ENCODE measurements at regions not wholly inside any gene's neighbourhood (a gene's known extent, or its start where the extent isn't known, plus 50 kb on each side); places are given as distances from the start of the nearest gene placed in this dataset.
"Not testable (repeated sequence)": the region's sequence is repeated elsewhere in the genome, so short reads cannot be mapped to it uniquely, and the experiment has no call there.

GRCh38 chr6:122180132-122180531 lies 219.3 kb upstream of the HSF2 start:
- no peak for DNase-seq (ENCODE audit: low spot score)

GRCh38 chr6:122182061-122182460 lies 217.4 kb upstream of the HSF2 start:
- no peak for DNase-seq (ENCODE audit: low spot score)

DNA sequence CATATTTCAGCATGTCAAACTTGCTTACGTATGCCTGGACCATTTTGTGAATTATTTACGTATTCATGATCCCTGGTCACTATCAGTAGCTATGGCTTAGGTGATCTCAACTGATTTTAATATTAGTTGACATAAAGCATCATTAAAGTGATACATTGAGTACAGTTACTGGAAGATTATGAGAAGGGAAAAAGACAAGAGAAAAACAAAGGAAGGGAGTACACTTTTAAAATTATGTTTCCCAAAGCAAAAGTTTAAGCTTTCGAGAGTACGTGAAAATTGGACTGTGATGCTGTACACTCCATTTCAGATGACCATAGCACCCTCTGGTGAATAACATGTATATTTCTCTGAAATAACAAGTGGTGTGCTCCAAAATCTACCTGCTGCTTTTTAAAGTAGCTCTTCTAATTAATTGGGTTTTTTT lies 215.0 kb upstream of the HSF2 start:
- DNase-seq (ENCODE audit: low spot score) = no peak

GRCh38 chr6:122185458-122185857 lies 214.0 kb upstream of the HSF2 start:
- not testable (repeated sequence) for DNase-seq (ENCODE audit: low spot score)

DNA sequence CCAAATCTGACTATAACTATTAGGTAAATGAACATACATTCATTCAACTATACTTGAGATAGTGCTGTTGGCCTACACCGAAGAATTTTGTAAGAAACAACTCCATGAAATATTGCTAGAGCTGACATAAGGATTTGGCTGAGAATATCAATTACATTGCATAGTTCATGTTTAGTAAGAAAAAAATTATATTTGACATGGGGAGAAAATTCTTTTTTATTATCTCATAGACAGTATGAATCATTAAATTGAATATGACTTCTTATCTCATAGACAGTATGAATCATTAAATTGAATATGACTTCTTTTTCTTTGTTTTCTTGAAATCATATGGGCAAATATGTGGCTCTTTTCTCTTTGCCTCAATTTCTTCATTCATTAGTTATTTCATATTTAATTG lies 212.3 kb upstream of the HSF2 start:
- no peak for DNase-seq (ENCODE audit: low spot score)

DNA sequence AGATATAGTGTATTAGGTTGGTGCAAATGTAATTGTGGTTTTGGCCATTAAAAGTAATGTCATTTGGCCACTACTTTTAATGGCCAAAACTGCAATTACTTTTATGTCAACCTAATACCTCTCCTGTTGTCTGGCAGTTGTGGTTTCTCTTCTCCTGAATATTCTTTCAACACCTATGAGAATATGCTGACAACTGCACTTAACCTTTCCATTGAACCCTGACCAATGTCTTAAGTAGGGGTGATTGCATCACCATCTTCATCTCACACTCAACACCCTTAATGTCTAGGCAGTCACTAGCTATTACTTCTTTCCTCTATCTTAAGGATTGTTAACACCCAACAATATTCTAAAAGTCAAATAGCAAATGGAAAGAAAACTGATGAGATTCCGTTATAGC lies 200.5 kb upstream of the HSF2 start:
- DNase-seq (ENCODE audit: low spot score) = no peak

GRCh38 chr6:122200440-122200839 lies 199.0 kb upstream of the HSF2 start:
- no peak for DNase-seq (ENCODE audit: low spot score)

GRCh38 chr6:122202576-122203137 lies 196.8 kb upstream of the HSF2 start:
- no peak for DNase-seq (ENCODE audit: low spot score)

- no peak for DNase-seq (ENCODE audit: low spot score)
Observed at GRCh38 chr6:122207061-122207460, 192.4 kb upstream of the HSF2 start.

DNA sequence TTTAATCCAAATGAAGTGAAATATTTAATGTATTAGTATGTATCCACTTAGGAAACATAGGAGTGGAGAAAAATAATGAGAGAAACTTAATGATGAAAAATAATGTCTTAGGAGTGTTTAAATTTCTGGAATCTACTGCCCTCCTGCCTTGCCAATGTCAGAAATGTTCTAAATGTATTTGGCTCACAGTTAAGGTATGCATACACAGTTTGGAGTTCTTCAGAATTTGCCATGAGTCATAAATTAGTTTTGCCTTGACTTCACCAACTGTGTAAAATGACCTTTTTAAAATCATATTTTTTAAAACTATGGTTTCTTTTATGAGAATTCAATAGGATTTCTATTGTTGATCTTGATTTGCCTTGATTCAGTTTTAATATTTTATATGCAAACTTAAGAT lies 191.7 kb upstream of the HSF2 start:
- DNase-seq (ENCODE audit: low spot score) = no peak

GRCh38 chr6:122214605-122215318 lies 184.7 kb upstream of the HSF2 start:
- DNase-seq (ENCODE audit: low spot score) = no peak

GRCh38 chr6:122220254-122220653 lies 179.2 kb upstream of the HSF2 start:
- DNase-seq (ENCODE audit: low spot score) = no peak

GRCh38 chr6:122222761-122223160 lies 176.7 kb upstream of the HSF2 start:
- no peak for DNase-seq (ENCODE audit: low spot score)

DNA sequence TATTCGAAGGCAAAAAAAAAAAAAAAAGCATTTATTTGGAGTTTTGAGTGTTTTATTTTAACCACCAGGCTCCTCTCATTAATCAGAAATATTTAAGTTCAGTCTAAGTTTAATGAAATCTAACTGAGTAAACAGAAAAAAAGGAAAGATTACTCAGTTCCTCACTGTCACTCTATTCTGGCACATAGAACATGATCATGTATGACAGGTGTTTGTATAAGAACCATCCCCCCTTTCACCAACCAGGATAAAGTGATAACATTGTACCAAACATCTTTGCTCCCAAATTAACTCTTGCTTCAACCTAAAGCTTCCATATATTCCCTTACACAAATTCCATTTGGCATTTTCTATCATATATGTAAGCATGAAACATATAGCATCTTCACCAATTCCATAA lies 176.2 kb upstream of the HSF2 start:
- DNase-seq (ENCODE audit: low spot score) = no peak

GRCh38 chr6:122238861-122239260 lies 160.6 kb upstream of the HSF2 start:
- DNase-seq (ENCODE audit: low spot score) = no peak

DNA sequence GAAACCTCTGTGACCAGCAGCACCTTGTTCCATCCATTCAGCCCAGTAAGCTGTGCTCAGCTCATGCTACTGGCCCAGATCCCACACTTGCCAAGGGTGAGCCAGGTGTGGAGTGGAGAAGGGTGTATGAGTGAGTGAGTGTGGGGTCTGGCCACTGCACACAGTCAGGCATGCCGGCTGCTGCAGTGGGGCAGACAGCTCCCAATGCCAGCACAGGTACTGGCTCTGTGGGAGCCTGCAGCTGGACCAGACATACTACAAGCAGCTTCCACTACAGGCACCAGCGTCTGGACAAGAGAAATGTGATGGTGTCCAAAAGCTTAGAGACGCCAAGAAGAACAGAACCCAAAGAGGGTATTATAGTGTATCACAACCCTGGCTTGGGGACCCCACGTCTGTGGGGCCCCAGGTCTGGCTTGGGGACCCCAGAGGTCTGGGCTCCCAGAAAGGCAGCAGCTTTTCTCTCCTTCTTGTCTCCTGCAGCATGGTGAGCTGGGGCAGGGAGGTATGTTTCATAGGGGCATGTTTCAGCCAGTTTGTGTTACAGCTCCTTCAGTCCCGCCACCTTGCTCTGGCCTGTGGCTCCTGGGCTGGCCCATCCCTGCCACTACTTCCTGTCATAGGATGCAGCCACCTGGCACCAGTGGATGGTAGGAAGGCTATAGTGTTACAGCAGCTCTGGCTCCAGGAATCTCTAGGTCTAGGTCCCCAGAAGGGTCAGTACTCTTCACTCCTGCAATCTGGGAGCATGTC lies 152.4 kb upstream of the HSF2 start:
- no peak for DNase-seq (ENCODE audit: low spot score)

GRCh38 chr6:122248001-122248669 lies 151.3 kb upstream of the HSF2 start:
- no peak for DNase-seq (ENCODE audit: low spot score)

DNA sequence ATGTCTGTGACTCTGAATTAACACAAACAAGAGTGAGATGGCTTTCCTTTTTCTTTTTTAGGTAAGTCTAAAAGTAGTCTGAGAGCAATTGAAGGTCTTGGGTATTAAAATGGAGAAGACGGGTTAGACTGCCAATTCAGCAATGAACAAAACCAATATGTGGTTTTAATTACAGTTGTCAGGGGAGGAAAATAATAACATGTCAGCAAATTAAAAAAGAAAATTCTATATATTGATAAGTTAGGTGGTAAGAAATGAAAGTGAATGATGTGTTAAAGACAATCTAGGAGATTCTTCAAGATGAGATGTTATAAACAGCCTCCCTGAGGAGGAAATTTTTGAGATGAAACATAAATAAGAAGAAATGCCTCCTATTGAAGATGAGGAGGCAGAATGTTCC lies 150.6 kb upstream of the HSF2 start:
- DNase-seq (ENCODE audit: low spot score) = no peak

DNA sequence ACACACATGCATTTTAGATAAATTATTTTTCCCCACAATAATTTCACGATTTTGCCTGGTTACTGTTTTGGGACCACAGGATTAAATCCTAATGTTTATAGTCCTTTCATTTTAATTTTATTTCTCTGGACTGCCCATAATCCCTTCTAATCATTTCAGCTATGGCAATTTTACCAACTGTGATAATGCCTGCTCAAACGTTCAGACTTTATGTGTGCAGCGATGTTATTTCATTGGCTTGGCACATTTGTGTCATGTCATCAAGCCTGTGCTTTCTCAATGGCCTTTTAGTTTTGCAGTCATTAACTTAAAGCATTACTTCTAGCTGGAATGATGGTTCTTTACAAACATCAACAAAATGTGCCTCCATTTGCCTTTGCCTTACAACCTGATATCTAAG lies 140.6 kb upstream of the HSF2 start:
- DNase-seq (ENCODE audit: low spot score) = no peak

DNA sequence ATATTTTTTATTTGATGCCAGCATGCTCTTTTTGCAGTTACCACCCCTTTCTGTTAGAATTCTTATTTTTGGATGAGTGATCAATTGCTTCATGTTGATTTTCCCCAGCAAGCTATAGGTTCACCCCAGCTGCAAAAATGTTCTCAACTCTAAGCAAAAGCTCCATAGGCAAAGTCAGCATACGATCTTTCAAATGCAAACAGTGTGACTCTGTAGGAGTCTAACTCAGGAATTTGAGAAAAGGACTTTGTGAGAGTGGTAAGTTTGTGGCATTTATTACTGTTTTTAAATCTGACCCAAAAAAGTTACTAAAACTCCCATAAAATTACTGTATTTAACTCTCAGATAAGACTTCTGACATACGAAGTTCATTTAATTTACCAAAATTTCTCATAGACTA lies 134.9 kb upstream of the HSF2 start:
- no peak for DNase-seq (ENCODE audit: low spot score)

DNA sequence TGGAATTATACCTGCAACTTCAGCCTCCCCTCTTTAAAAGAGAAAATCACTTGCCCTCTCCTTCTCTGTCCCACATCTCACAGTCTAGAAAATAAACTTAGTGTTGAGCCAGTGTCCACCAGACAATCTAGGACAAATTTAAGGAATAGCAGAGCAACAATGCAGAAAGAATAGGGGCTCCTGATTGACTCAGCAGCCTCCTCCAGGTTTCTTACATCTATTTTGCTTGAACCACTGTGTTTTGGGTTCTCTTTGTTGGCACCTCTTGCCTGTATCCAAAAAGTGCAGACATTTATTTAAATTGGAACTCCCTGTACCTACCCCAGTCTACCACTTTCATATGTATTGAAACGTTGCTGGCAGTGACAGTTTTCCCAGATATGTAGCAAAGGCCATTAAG lies 133.7 kb upstream of the HSF2 start:
- no peak for DNase-seq (ENCODE audit: low spot score)

- no peak for DNase-seq (ENCODE audit: low spot score)
Observed at GRCh38 chr6:122268394-122268793, 131.1 kb upstream of the HSF2 start.

GRCh38 chr6:122276637-122277036 lies 122.8 kb upstream of the HSF2 start:
- DNase-seq (ENCODE audit: low spot score) = no peak

Measured in germinal center (tissue), 1 donor.